ENCODE measurements at regions not wholly inside any gene's neighbourhood (a gene's known extent, or its start where the extent isn't known, plus 50 kb on each side); places are given as distances from the start of the nearest gene placed in this dataset.

DNA sequence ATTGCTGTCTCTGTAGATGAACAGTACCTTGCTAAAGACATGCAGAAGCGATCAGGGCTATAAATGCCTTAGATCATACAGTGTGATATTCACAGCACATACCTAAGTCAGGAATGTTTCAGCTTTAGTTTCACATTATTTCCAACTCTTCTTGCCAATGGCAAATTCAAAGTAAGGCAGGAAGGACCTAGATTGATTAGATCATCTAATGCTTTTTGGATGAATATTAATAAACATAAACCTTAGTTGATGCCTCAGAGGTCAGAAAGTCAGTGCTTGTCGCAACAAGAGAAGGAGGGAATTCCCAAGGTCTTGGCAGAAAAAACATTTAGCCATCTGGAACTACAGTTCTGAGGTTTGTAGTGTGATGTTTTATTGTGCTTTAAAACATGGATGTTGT is 122.3 kb downstream of the TNFSF18 start:
- no peak overlapping the region for H2AFZ ChIP-seq (ENCODE audit: low read length)
- no peaks in the 10 kb centered on the region for H3K9me2 ChIP-seq (ENCODE audit: low read depth, low read length)
- H3K27ac ChIP-seq (ENCODE audit: low read depth, low read length, poor library complexity, severe bottlenecking) = no peak overlapping the region
- H3F3A ChIP-seq (ENCODE audit: insufficient read depth, low read length) = no peaks in the 10 kb centered on the region
- no peaks in the 10 kb centered on the region for H3K36me3 ChIP-seq (ENCODE audit: insufficient read depth, low read length)
- no peaks in the 10 kb centered on the region for H3K4me1 ChIP-seq (ENCODE audit: insufficient read depth, low read length, severe bottlenecking)
- TF ChIP-seq, protein P1, sequence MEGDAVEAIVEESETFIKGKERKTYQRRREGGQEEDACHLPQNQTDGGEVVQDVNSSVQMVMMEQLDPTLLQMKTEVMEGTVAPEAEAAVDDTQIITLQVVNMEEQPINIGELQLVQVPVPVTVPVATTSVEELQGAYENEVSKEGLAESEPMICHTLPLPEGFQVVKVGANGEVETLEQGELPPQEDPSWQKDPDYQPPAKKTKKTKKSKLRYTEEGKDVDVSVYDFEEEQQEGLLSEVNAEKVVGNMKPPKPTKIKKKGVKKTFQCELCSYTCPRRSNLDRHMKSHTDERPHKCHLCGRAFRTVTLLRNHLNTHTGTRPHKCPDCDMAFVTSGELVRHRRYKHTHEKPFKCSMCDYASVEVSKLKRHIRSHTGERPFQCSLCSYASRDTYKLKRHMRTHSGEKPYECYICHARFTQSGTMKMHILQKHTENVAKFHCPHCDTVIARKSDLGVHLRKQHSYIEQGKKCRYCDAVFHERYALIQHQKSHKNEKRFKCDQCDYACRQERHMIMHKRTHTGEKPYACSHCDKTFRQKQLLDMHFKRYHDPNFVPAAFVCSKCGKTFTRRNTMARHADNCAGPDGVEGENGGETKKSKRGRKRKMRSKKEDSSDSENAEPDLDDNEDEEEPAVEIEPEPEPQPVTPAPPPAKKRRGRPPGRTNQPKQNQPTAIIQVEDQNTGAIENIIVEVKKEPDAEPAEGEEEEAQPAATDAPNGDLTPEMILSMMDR (IDR thresholded peaks at IDR 0.05; ENCODE audit: low read length) = no peak
- no peak for TF ChIP-seq EZH2 (IDR thresholded peaks at IDR 0.05; ENCODE audit: borderline replicate concordance, low read length)
- H3K4me3 ChIP-seq (ENCODE audit: low read depth, low read length, poor library complexity, severe bottlenecking) = no peak overlapping the region
- no peaks in the 10 kb centered on the region for H3K79me2 ChIP-seq (ENCODE audit: insufficient read depth, low read length)
- no peak overlapping the region for H3K4me2 ChIP-seq (ENCODE audit: low read length)
- H3K27me3 ChIP-seq (ENCODE audit: insufficient read depth, low read length) = no peaks in the 10 kb centered on the region
- H3K9ac ChIP-seq (ENCODE audit: low read length) = no peak overlapping the region
- H4K20me1 ChIP-seq (ENCODE audit: insufficient read depth, low read length) = no peaks in the 10 kb centered on the region
- H3K9me3 ChIP-seq (ENCODE audit: low read length) = no peaks in the 10 kb centered on the region

GRCh38 chr1:172929006-172929405 is 121.7 kb downstream of the TNFSF18 start:
- Histone ChIP-seq H4K20me1 (ENCODE audit: insufficient read depth, low read length) (no peaks in the 10 kb centered on the region), H3K4me2 (ENCODE audit: low read length) (no peak overlapping the region), H3K27ac (ENCODE audit: low read depth, low read length, poor library complexity, severe bottlenecking) (no peak overlapping the region)

GRCh38 chr1:172930142-172930541 is 120.6 kb downstream of the TNFSF18 start:
- Histone ChIP-seq H3F3A (ENCODE audit: insufficient read depth, low read length) (no peaks in the 10 kb centered on the region), H3K9me2 (ENCODE audit: low read depth, low read length) (no peaks in the 10 kb centered on the region), H3K27ac (ENCODE audit: low read depth, low read length, poor library complexity, severe bottlenecking) (no peak overlapping the region), H3K4me2 (ENCODE audit: low read length) (no peak overlapping the region), H3K4me1 (ENCODE audit: insufficient read depth, low read length, severe bottlenecking) (no peaks in the 10 kb centered on the region), H4K20me1 (ENCODE audit: insufficient read depth, low read length) (no peaks in the 10 kb centered on the region), H3K36me3 (ENCODE audit: insufficient read depth, low read length) (no peaks in the 10 kb centered on the region), H3K79me2 (ENCODE audit: insufficient read depth, low read length) (no peaks in the 10 kb centered on the region), H3K9ac (ENCODE audit: low read length) (no peak overlapping the region), H3K9me3 (ENCODE audit: low read length) (no peaks in the 10 kb centered on the region), H3K27me3 (ENCODE audit: insufficient read depth, low read length) (no peaks in the 10 kb centered on the region), H2AFZ (ENCODE audit: low read length) (no peak overlapping the region), H3K4me3 (ENCODE audit: low read depth, low read length, poor library complexity, severe bottlenecking) (no peak overlapping the region)
- TF ChIP-seq, protein P1 (IDR thresholded peaks at IDR 0.05; ENCODE audit: low read length) = no peak
- no peak for TF ChIP-seq EZH2 (IDR thresholded peaks at IDR 0.05; ENCODE audit: borderline replicate concordance, low read length)

More at GRCh38 chr1:172929006-172929405, 121.7 kb downstream of the TNFSF18 start:
- H3F3A ChIP-seq (ENCODE audit: insufficient read depth, low read length) = no peaks in the 10 kb centered on the region
- H3K4me3 ChIP-seq (ENCODE audit: low read depth, low read length, poor library complexity, severe bottlenecking) = no peak overlapping the region
- no peaks in the 10 kb centered on the region for H3K4me1 ChIP-seq (ENCODE audit: insufficient read depth, low read length, severe bottlenecking)
- H2AFZ ChIP-seq (ENCODE audit: low read length) = no peak overlapping the region
- no peaks in the 10 kb centered on the region for H3K79me2 ChIP-seq (ENCODE audit: insufficient read depth, low read length)
- no peaks in the 10 kb centered on the region for H3K9me3 ChIP-seq (ENCODE audit: low read length)
- H3K9me2 ChIP-seq (ENCODE audit: low read depth, low read length) = no peaks in the 10 kb centered on the region
- H3K36me3 ChIP-seq (ENCODE audit: insufficient read depth, low read length) = no peaks in the 10 kb centered on the region
- no peak overlapping the region for H3K9ac ChIP-seq (ENCODE audit: low read length)
- no peaks in the 10 kb centered on the region for H3K27me3 ChIP-seq (ENCODE audit: insufficient read depth, low read length)
- TF ChIP-seq, protein P1 (IDR thresholded peaks at IDR 0.05; ENCODE audit: low read length) = no peak
- TF ChIP-seq EZH2 (IDR thresholded peaks at IDR 0.05; ENCODE audit: borderline replicate concordance, low read length) = no peak
